ENCODE measurements at regions not wholly inside any gene's neighbourhood (a gene's known extent, or its start where the extent isn't known, plus 50 kb on each side); places are given as distances from the start of the nearest gene placed in this dataset.

- peak overlapping the region; percentile 41 for H3K4me2 ChIP-seq (ENCODE audit: low read depth, low read length)
- ATAC-seq (peak; percentile 71), DNase-seq (ENCODE audit: low spot score) (peak; percentile 33), FAIRE-seq (no peak)
- ChIA-PET POLR2A (no interaction called here), CTCF (ENCODE audit: low intra/inter-chr PET ratio, low total read pairs) (no interaction called here)
- WGBS (ENCODE audit: low lambda C conversion rate): 31% methylated on average over 11 of the region's 11 CpGs
- H3K27ac ChIP-seq (ENCODE audit: extremely low read length, insufficient read depth, low read length): no peak overlapping the region
- H3K4me3 ChIP-seq (replicated peaks in 1 of 3; ENCODE audit: insufficient read depth in 1 of 3, low read depth in 2 of 3, low read length in 3 of 3): no peak overlapping the region
- in situ Hi-C loops (cut with HindIII; ENCODE audit: extremely low pct_ligation_motif_present, low pct_unique_long_range_greater_than_20kb): no loop called here
- H3K79me2 ChIP-seq (ENCODE audit: insufficient read depth, low read length): no peaks in the 10 kb centered on the region
- H3K9me3 ChIP-seq (ENCODE audit: low read length): no peaks in the 10 kb centered on the region
- no peak overlapping the region for H2AFZ ChIP-seq (ENCODE audit: low read length)
- peaks cover 36% of the 10 kb centered on the region for H3K4me1 ChIP-seq (ENCODE audit: insufficient read depth, low read length)
- H3K27me3 ChIP-seq (ENCODE audit: control insufficient read depth in 1 of 2, insufficient read depth in 2 of 2, low read length in 2 of 2): no peaks in the 10 kb centered on the region
- peaks cover 5% of the 10 kb centered on the region; the same call in 1 of the 2 replicates for H4K20me1 ChIP-seq (ENCODE audit: insufficient read depth, low read length)
- BruUV-seq (replicated peaks): no TSS peak
- H3K36me3 ChIP-seq (replicated peaks in 1 of 2; ENCODE audit: control insufficient read depth in 1 of 2, insufficient read depth in 2 of 2, low read length in 2 of 2): no peaks in the 10 kb centered on the region
- H3K9ac ChIP-seq (ENCODE audit: insufficient read depth, low read depth, low read length): no peak overlapping the region
- intact Hi-C loops (cut with micrococcal nuclease; ENCODE audit: unreplicated experiment): loop anchor here (2.0 kb wide), 1 partner anchor 175 kb away; no protein-coding TSS in a partner anchor
- TF ChIP-seq FOXK1 (CRISPR knock-in tag; IDR thresholded peaks at IDR 0.05; ENCODE audit: borderline replicate concordance, low read depth): no peak
- TF ChIP-seq ZNF775 (CRISPR knock-in tag; IDR thresholded peaks at IDR 0.05; ENCODE audit: borderline replicate concordance): no peak
- no peak for TF ChIP-seq MXI1 (IDR thresholded peaks at IDR 0.05; ENCODE audit: borderline replicate concordance, low read depth, low read length)
- TF ChIP-seq ZNF703 (CRISPR knock-in tag; IDR thresholded peaks at IDR 0.05; ENCODE audit: borderline replicate concordance): no peak
- no peak for TF ChIP-seq TRAFD1 (CRISPR knock-in tag; IDR thresholded peaks at IDR 0.05; ENCODE audit: borderline replicate concordance)
- TF ChIP-seq, protein P1, sequence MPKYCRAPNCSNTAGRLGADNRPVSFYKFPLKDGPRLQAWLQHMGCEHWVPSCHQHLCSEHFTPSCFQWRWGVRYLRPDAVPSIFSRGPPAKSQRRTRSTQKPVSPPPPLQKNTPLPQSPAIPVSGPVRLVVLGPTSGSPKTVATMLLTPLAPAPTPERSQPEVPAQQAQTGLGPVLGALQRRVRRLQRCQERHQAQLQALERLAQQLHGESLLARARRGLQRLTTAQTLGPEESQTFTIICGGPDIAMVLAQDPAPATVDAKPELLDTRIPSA (CRISPR knock-in tag; IDR thresholded peaks at IDR 0.05; ENCODE audit: borderline replicate concordance): no peak
- TF ChIP-seq, protein P2, sequence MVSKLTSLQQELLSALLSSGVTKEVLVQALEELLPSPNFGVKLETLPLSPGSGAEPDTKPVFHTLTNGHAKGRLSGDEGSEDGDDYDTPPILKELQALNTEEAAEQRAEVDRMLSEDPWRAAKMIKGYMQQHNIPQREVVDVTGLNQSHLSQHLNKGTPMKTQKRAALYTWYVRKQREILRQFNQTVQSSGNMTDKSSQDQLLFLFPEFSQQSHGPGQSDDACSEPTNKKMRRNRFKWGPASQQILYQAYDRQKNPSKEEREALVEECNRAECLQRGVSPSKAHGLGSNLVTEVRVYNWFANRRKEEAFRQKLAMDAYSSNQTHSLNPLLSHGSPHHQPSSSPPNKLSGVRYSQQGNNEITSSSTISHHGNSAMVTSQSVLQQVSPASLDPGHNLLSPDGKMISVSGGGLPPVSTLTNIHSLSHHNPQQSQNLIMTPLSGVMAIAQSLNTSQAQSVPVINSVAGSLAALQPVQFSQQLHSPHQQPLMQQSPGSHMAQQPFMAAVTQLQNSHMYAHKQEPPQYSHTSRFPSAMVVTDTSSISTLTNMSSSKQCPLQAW (CRISPR knock-in tag; IDR thresholded peaks at IDR 0.05): no peak
- no peak for TF ChIP-seq ZSCAN9 (CRISPR knock-in tag; IDR thresholded peaks at IDR 0.05; ENCODE audit: borderline replicate concordance)
- no peak for TF ChIP-seq NRL (CRISPR knock-in tag; IDR thresholded peaks at IDR 0.05; ENCODE audit: borderline replicate concordance)
- no peak for TF ChIP-seq ZNF138 (CRISPR knock-in tag; IDR thresholded peaks at IDR 0.05; ENCODE audit: low read depth)
- no peak for TF ChIP-seq ATM (IDR thresholded peaks at IDR 0.05; ENCODE audit: borderline replicate concordance)
- 0 out of 2 replicates have a peak, but pooled peaks have one; percentile 33 for TF ChIP-seq KDM2A (CRISPR knock-in tag; IDR thresholded peaks at IDR 0.05; ENCODE audit: borderline replicate concordance, low read depth)
- no peak for TF ChIP-seq ZNF773 (CRISPR knock-in tag; IDR thresholded peaks at IDR 0.05; ENCODE audit: borderline replicate concordance)
- TF ChIP-seq, protein P3, sequence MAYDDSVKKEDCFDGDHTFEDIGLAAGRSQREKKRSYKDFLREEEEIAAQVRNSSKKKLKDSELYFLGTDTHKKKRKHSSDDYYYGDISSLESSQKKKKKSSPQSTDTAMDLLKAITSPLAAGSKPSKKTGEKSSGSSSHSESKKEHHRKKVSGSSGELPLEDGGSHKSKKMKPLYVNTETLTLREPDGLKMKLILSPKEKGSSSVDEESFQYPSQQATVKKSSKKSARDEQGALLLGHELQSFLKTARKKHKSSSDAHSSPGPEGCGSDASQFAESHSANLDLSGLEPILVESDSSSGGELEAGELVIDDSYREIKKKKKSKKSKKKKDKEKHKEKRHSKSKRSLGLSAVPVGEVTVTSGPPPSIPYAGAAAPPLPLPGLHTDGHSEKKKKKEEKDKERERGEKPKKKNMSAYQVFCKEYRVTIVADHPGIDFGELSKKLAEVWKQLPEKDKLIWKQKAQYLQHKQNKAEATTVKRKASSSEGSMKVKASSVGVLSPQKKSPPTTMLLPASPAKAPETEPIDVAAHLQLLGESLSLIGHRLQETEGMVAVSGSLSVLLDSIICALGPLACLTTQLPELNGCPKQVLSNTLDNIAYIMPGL (CRISPR knock-in tag; IDR thresholded peaks at IDR 0.05; ENCODE audit: borderline replicate concordance in 1 of 2, low read depth in 1 of 2): 0 out of 4 replicates have a peak, but pooled peaks have one; percentile 24 to 25
- TF ChIP-seq SP5 (CRISPR knock-in tag; IDR thresholded peaks at IDR 0.05; ENCODE audit: borderline replicate concordance, low read depth): no peak
- no peak for TF ChIP-seq NPAS2 (CRISPR knock-in tag; IDR thresholded peaks at IDR 0.05; ENCODE audit: borderline replicate concordance)
- no peak for TF ChIP-seq ZNF234 (CRISPR knock-in tag; conservative IDR thresholded peaks at IDR 0.05)
- TF ChIP-seq GPN1 (CRISPR knock-in tag; IDR thresholded peaks at IDR 0.05; ENCODE audit: borderline replicate concordance): no peak
These were observed 116.4 kb downstream of the TM9SF2 start for GRCh38 chr13:99617474-99618255.
